ENCODE measurements at regions not wholly inside any gene's neighbourhood (a gene's known extent, or its start where the extent isn't known, plus 50 kb on each side); places are given as distances from the start of the nearest gene placed in this dataset.
"Not testable (repeated sequence)": the region's sequence is repeated elsewhere in the genome, so short reads cannot be mapped to it uniquely, and the experiment has no call there.

GRCh38 chr2:234392041-234392615 lies 104.8 kb downstream of the ARL4C start:
- ATAC-seq = peak in 1 of 2 donors; percentile 29
- peak overlapping the region in 1 of 2 donors; percentile 2 for H3K27ac Mint-ChIP-seq
- H3K9me3 Mint-ChIP-seq = peaks cover 0 to 3% of the 10 kb centered on the region in 2 donors
- peaks cover 0 to 7% of the 10 kb centered on the region in 2 donors for H3K36me3 Mint-ChIP-seq
- no peak for DNase-seq (ENCODE audit: low spot score in 2 of 2)

GRCh38 chr2:234391625-234392024 lies 105.3 kb downstream of the ARL4C start:
- H3K27ac Mint-ChIP-seq = peak overlapping the region in 1 of 2 donors; percentile 2
- peaks cover 3 to 5% of the 10 kb centered on the region in 2 donors for H3K9me3 Mint-ChIP-seq
- peak in 1 of 2 donors; percentile 22 for ATAC-seq
- peaks cover 2 to 7% of the 10 kb centered on the region in 2 donors for H3K36me3 Mint-ChIP-seq
- no peak for DNase-seq (ENCODE audit: low spot score in 2 of 2)

DNA sequence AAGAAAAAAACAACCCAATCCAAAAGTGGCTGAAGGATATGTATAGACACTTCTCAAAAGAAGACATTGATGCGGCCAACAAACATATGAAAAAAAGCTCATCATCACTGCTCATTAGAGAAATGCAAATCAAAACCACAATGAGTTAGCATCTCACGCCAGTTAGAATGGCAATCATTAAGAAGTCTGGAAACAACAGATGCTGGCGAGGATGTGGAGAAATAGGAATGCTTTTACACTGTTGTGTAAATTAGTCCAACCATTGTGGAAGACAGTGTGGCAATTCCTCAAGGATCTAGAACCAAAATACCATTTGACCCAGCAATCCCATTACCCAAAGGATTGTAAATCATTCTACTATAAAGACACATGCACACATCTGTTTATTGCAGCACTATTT lies 107.2 kb downstream of the ARL4C start:
- Mint-ChIP-seq H3K9me3 (peaks cover 6 to 11% of the 10 kb centered on the region in 2 donors), H3K36me3 (peaks cover 7 to 12% of the 10 kb centered on the region in 2 donors)
- not testable (repeated sequence) for H3K27ac Mint-ChIP-seq; ATAC-seq; DNase-seq (ENCODE audit: low spot score in 2 of 2)

DNA sequence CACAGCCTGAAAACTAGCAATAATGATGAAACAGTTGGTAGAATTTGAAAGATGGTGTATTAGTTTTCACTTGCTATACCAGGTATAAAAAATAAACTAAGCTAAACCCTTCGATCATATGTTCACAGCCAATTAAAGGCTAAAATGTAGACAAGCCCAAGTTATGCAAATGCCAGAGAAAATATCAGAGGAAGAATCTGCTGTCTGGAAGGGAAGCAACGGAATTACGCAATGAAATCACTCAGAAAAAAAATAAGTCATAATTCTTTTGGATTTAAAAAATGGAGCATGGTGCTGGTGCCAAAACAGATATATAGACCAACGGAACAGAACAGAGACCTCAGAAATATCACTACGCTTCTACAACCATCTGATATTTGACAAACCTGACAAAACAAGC lies 108.3 kb downstream of the ARL4C start:
- H3K9me3 Mint-ChIP-seq = peaks cover 6 to 15% of the 10 kb centered on the region in 2 donors
- DNase-seq (ENCODE audit: low spot score in 2 of 2) (no peak), ATAC-seq (no peak)
- H3K36me3 Mint-ChIP-seq = peaks cover 7 to 16% of the 10 kb centered on the region in 2 donors
- H3K27ac Mint-ChIP-seq = no peak overlapping the region

DNA sequence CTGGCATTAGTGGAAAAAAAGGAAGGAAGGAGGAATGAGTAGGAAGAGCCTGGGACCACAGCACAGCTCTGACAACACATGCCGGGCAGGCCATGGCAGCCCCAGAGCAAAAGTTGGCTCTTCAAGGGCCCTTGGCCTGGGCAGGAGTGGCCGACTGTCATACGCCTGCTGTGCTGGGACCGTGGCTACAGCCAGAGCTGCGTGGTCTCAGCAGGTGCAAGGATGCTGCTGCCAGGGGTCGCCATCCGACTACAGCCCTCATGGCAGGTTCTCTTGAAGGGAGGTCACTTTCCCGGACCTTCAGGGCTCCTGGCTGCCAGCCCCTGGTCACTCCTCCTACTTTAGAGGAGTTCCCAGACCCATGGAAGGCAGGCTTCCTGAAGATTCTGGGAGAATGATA lies 109.9 kb downstream of the ARL4C start:
- DNase-seq (ENCODE audit: low spot score in 2 of 2) (no peak), ATAC-seq (no peak)
- Mint-ChIP-seq H3K36me3 (peaks cover 7 to 16% of the 10 kb centered on the region in 2 donors), H3K27ac (peak overlapping the region in 1 of 2 donors; percentile 78), H3K9me3 (peaks cover 6 to 15% of the 10 kb centered on the region in 2 donors)

DNA sequence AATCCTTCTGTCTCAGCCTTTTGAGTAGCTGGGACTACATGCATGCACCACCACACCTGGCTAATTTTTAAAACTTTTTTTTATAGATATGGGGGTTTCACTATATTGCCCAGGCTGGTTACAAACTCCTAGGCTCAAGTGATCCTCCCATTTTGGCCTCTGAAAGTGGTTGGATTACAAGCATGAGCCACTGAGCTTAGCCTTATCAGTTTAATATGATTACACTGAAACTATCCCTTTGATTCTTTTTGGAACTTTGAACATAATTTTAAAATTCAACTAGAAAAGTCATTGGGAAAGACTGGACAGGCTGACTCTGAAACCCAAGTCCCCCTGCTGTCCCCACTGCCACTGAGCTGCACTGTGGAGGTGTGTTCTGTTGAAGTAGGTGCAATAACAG lies 114.8 kb downstream of the ARL4C start:
- H3K27ac Mint-ChIP-seq = no peak overlapping the region
- peaks cover 0 to 16% of the 10 kb centered on the region in 2 donors for H3K36me3 Mint-ChIP-seq
- DNase-seq (ENCODE audit: low spot score in 2 of 2) (no peak), ATAC-seq (no peak)
- peaks cover 3 to 19% of the 10 kb centered on the region in 2 donors for H3K9me3 Mint-ChIP-seq

GRCh38 chr2:234378958-234379357 lies 117.9 kb downstream of the ARL4C start:
- not testable (repeated sequence) for H3K9me3 Mint-ChIP-seq; ATAC-seq; H3K27ac Mint-ChIP-seq; DNase-seq (ENCODE audit: low spot score in 2 of 2); H3K36me3 Mint-ChIP-seq

DNA sequence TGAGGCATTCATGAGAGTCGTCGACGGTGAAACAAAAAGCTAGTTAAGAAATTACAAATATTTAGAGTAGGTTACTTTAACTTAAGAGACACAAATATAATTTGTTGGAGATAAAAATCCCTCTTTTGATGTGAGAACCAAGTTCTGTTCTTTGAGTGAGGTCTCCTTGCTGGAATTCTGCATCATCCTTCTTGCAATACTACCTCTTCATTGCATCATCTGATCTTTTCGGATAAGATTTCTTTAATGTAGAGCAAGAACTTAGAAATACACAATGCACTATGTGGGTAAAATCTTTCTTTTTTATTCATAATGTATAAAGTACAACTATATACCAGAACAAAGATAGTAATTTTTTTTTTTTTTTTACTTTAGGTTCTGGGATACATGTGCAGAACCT lies 118.4 kb downstream of the ARL4C start:
- Mint-ChIP-seq H3K9me3 (peaks cover 0 to 4% of the 10 kb centered on the region in 2 donors), H3K36me3 (no peaks in the 10 kb centered on the region), H3K27ac (no peak overlapping the region)
- no peak for ATAC-seq
- DNase-seq (ENCODE audit: low spot score in 2 of 2) = no peak

- Mint-ChIP-seq H3K9me3 (peaks cover 0 to 4% of the 10 kb centered on the region in 2 donors), H3K36me3 (no peaks in the 10 kb centered on the region), H3K27ac (no peak overlapping the region)
- no peak for ATAC-seq
- no peak for DNase-seq (ENCODE audit: low spot score in 2 of 2)
These were observed 119.0 kb downstream of the ARL4C start for GRCh38 chr2:234377761-234378391.

DNA sequence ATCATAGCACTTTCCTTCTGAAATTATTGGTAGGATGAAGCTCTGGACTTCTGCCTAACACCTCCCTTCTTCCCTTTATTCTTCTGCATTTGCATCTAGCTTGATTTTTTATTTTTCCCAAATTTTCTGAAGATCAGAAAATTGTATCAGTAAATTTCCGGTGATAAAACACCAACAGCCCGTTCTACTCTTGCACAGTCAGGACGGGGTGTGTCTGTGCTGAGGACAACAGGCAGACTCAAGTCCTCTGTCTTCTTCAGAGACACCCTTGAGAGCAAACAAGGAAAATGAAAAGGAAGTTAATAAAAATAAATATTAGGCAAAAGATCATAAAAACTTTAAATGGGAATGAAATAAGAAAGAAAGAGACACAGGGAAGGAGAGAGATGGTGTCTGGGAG lies 120.7 kb downstream of the ARL4C start:
- no peak for DNase-seq (ENCODE audit: low spot score in 2 of 2)
- Mint-ChIP-seq H3K36me3 (no peaks in the 10 kb centered on the region), H3K9me3 (peaks cover 0 to 4% of the 10 kb centered on the region in 2 donors), H3K27ac (no peak overlapping the region)
- no peak for ATAC-seq

DNA sequence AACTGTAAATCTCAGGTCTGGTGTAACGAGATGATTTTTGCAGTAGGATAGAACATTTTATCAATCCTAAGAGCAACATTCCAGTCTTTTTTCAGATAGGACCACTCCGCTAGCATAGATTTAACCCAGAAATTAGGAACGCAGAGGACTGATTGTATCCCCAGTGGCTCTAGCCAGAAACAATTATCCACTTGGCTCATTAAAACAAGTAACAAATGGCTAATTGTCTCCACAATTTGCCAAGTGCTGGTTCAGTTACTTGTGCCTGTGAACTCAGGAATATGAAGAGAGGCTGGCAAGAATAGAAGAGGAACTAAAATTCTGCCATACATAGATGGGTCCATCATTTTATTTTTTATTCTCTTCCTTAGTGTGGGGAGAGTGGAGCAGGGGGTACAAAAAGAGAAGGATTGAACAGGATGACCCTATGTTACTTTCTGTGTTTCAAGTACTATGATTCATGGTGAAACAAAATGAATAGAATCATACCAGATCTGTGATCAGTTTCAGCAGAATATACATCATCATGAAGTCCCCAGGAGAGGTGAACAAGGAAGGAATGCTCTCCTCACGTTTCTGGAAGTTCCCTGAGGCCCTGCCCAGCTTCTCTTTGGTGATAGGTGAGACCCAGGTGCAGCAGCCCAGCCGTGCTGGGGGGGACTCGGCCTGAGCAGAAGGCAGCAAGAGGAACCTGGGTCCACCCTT lies 121.6 kb downstream of the ARL4C start:
- Mint-ChIP-seq H3K27ac (no peak overlapping the region), H3K36me3 (no peaks in the 10 kb centered on the region), H3K9me3 (peaks cover 0 to 4% of the 10 kb centered on the region in 2 donors)
- ATAC-seq (peak; percentile 36 to 59), DNase-seq (ENCODE audit: low spot score in 2 of 2) (no peak)

GRCh38 chr2:234374736-234375135 lies 122.1 kb downstream of the ARL4C start:
- ATAC-seq = no peak
- no peak for DNase-seq (ENCODE audit: low spot score in 2 of 2)
- Mint-ChIP-seq H3K36me3 (no peaks in the 10 kb centered on the region), H3K9me3 (peaks cover 0 to 4% of the 10 kb centered on the region in 2 donors), H3K27ac (no peak overlapping the region)

- no peak for DNase-seq (ENCODE audit: low spot score in 2 of 2)
These were observed 122.8 kb downstream of the ARL4C start for GRCh38 chr2:234374150-234374508.

DNA sequence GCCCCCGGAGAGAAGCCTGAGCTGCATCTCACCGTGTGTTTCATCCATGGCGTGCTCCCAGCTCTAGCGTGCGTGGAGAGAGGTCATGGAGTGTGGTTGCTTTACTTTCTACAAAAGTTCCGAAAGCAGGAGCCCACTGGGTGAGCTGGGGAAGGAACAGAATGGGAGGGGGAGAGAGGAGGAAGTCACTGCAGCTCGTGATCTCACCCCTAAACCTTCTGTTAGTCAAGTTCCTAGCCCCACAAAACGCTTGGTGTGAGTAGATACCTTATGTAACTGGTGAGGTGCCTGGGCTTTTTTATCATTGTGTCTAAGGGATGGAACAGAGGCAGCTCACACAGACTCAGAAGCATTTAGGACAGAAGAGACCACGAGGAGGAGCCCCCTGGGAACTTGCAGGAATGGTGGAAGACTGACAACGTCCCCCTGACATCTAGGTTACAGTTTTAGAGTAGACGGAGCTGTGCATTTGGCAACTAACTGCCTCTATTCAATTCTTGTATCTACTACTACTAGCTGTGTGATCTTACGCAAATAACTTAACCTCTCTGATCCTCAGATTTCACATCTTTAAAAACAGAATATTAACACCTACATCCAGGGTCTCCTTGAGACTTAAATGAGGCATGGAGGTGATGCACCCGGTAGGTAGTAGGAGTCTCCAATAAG lies 123.3 kb downstream of the ARL4C start:
- DNase-seq (ENCODE audit: low spot score in 2 of 2) (no peak), ATAC-seq (peak in 1 of 2 donors; percentile 38)
- Mint-ChIP-seq H3K9me3 (no peaks in the 10 kb centered on the region), H3K27ac (peak overlapping the region; percentile 85 to 86), H3K36me3 (no peaks in the 10 kb centered on the region)

More at GRCh38 chr2:234374150-234374508, 122.8 kb downstream of the ARL4C start:
- H3K36me3 Mint-ChIP-seq = no peaks in the 10 kb centered on the region
- peak overlapping the region in 1 of 2 donors; percentile 86 for H3K27ac Mint-ChIP-seq
- H3K9me3 Mint-ChIP-seq = no peaks in the 10 kb centered on the region
- no peak for ATAC-seq

DNA sequence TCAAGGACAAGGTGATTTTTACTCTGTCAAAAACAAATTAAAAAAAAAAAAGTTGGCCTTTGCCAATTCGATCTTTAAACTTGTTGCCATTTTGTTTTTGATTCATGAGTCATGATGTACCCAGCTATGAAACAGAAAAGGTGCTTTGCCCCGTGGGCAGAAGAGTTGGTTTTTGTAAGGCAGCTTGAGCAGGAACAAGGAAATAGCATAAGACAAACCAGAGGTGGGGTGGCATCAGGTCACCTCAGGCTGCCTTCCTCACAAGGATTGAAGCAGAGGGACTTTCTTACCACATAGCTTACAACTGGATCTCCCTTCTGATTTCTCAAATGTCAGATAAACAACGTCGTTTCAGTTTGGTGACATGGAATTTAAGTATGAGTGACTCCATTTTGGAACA lies 123.8 kb downstream of the ARL4C start:
- Mint-ChIP-seq H3K27ac (peak overlapping the region; percentile 85 to 86), H3K9me3 (no peaks in the 10 kb centered on the region), H3K36me3 (peaks cover 0 to 4% of the 10 kb centered on the region in 2 donors)
- ATAC-seq (peak; percentile 31 to 63), DNase-seq (ENCODE audit: low spot score in 2 of 2) (no peak)

- no peak for DNase-seq (ENCODE audit: low spot score in 2 of 2)
- H3K27ac Mint-ChIP-seq = peak overlapping the region; percentile 85 to 86
- no peaks in the 10 kb centered on the region for H3K9me3 Mint-ChIP-seq
- peak in 1 of 2 donors; percentile 52 for ATAC-seq
- H3K36me3 Mint-ChIP-seq = peaks cover 0 to 5% of the 10 kb centered on the region in 2 donors
These were observed 124.4 kb downstream of the ARL4C start for GRCh38 chr2:234372506-234372905.

- H3K27ac Mint-ChIP-seq = peak overlapping the region; percentile 26 to 48
- peak; percentile 75 to 90 for ATAC-seq
- peaks cover 0 to 5% of the 10 kb centered on the region in 2 donors for H3K36me3 Mint-ChIP-seq
- peak in 1 of 2 donors; percentile 35 for DNase-seq (ENCODE audit: low spot score in 2 of 2)
- no peaks in the 10 kb centered on the region for H3K9me3 Mint-ChIP-seq
These were observed 128.0 kb downstream of the ARL4C start for GRCh38 chr2:234368861-234369261.

Measured in activated naive CD4-positive, alpha-beta T cell treated with anti-CD3 and anti-CD28 coated beads, Interleukin-2, amount 50 U/mL, for 72 hours (primary cell).